Large intestine (tissue), 3 donors: ENCODE measurements at regions not wholly inside any gene's neighbourhood (a gene's known extent, or its start where the extent isn't known, plus 50 kb on each side); places are given as distances from the start of the nearest gene placed in this dataset.
"Not testable (repeated sequence)": the region's sequence is repeated elsewhere in the genome, so short reads cannot be mapped to it uniquely, and the experiment has no call there.

Experiments
- DNase-seq, 2 donors: peaks; one replicate each; pipeline versions ENCODE4 v3.0.0 to v3.0.0-alpha.2; 2013
- H3K27ac ChIP-seq: one replicate; pipeline ENCODE4 v1.5.1; 2013; ENCODE audit warnings: low read length
- H3K27me3 ChIP-seq: 2 replicates; pipeline ENCODE4 v1.6.1; 2013; ENCODE audit warnings: low read length; ENCODE audit not compliant: control insufficient read depth, insufficient read depth
- H3K36me3 ChIP-seq: 2 replicates; pipeline ENCODE4 v1.6.1; 2013; ENCODE audit warnings: low read length; ENCODE audit not compliant: control insufficient read depth, insufficient read depth
- H3K4me1 ChIP-seq: one replicate; pipeline ENCODE4 v1.6.1; 2013; ENCODE audit warnings: low read length; ENCODE audit not compliant: control insufficient read depth, insufficient read depth
- H3K4me3 ChIP-seq: one replicate; pipeline ENCODE4 v1.5.1; 2013; ENCODE audit warnings: low read length
- H3K9me3 ChIP-seq: one replicate; pipeline ENCODE4 v1.6.1; 2013; ENCODE audit warnings: mild to moderate bottlenecking, low read depth, low read length, moderate library complexity; ENCODE audit not compliant: control insufficient read depth
- WGBS: methylation state at CpG from one replicate; pipeline ENCODE4 v1.1.5; 2013; ENCODE audit warnings: low lambda C conversion rate; ENCODE audit not compliant: insufficient coverage; 5-methylcytosine and 5-hydroxymethylcytosine counted together

- no peak overlapping the region for H3K27ac ChIP-seq
- WGBS: 61% methylated on average over 2 of the region's 4 CpGs
- H3K4me1 ChIP-seq: no peaks in the 10 kb centered on the region
- no peaks in the 10 kb centered on the region for H3K27me3 ChIP-seq
- H3K36me3 ChIP-seq: no peaks in the 10 kb centered on the region
- DNase-seq: no peak
- H3K4me3 ChIP-seq: no peak overlapping the region
- H3K9me3 ChIP-seq: no peaks in the 10 kb centered on the region
These were observed 1499.7 kb upstream of the SLC10A2 start for GRCh38 chr13:104565888-104566287.

GRCh38 chr13:104553896-104554295 lies 1487.7 kb upstream of the SLC10A2 start:
- no peaks in the 10 kb centered on the region for H3K36me3 ChIP-seq
- no peaks in the 10 kb centered on the region for H3K9me3 ChIP-seq
- no peak overlapping the region for H3K27ac ChIP-seq
- no peaks in the 10 kb centered on the region for H3K27me3 ChIP-seq
- H3K4me1 ChIP-seq: no peaks in the 10 kb centered on the region
- no peak for DNase-seq
- no CpG with 5 or more reads among the region's 1 CpG for WGBS
- no peak overlapping the region for H3K4me3 ChIP-seq

- no peak for DNase-seq
- WGBS: no CpG with 5 or more reads among the region's 3 CpGs
- Histone ChIP-seq H3K4me1 (no peaks in the 10 kb centered on the region), H3K27ac (no peak overlapping the region), H3K4me3 (no peak overlapping the region), H3K9me3 (no peaks in the 10 kb centered on the region), H3K27me3 (no peaks in the 10 kb centered on the region), H3K36me3 (no peaks in the 10 kb centered on the region)
These were observed 1487.0 kb upstream of the SLC10A2 start for GRCh38 chr13:104553186-104553585.

GRCh38 chr13:104534847-104535246 lies 1468.6 kb upstream of the SLC10A2 start:
- no peaks in the 10 kb centered on the region for H3K4me1 ChIP-seq
- no peaks in the 10 kb centered on the region for H3K9me3 ChIP-seq
- DNase-seq: no peak
- 94% methylated on average over 2 of the region's 10 CpGs for WGBS
- no peaks in the 10 kb centered on the region for H3K27me3 ChIP-seq
- H3K36me3 ChIP-seq: no peaks in the 10 kb centered on the region
- no peak overlapping the region for H3K27ac ChIP-seq
- no peak overlapping the region for H3K4me3 ChIP-seq

GRCh38 chr13:104532132-104532531 lies 1465.9 kb upstream of the SLC10A2 start:
- Histone ChIP-seq H3K27me3 (no peaks in the 10 kb centered on the region), H3K4me3 (no peak overlapping the region), H3K4me1 (no peaks in the 10 kb centered on the region), H3K27ac (no peak overlapping the region), H3K36me3 (no peaks in the 10 kb centered on the region), H3K9me3 (no peaks in the 10 kb centered on the region)
- no peak for DNase-seq

- Histone ChIP-seq H3K4me3 (no peak overlapping the region), H3K9me3 (no peaks in the 10 kb centered on the region), H3K4me1 (no peaks in the 10 kb centered on the region), H3K27me3 (no peaks in the 10 kb centered on the region), H3K27ac (no peak overlapping the region), H3K36me3 (no peaks in the 10 kb centered on the region)
- DNase-seq: no peak
These were observed 1464.5 kb upstream of the SLC10A2 start for GRCh38 chr13:104530741-104531140.

GRCh38 chr13:104526561-104526960 lies 1460.3 kb upstream of the SLC10A2 start:
- Histone ChIP-seq H3K27ac (no peak overlapping the region), H3K27me3 (no peaks in the 10 kb centered on the region), H3K36me3 (no peaks in the 10 kb centered on the region), H3K4me1 (no peaks in the 10 kb centered on the region), H3K9me3 (peaks cover 8% of the 10 kb centered on the region), H3K4me3 (no peak overlapping the region)
- DNase-seq: no peak

- H3K4me1 ChIP-seq: no peaks in the 10 kb centered on the region
- 100% methylated on average over 1 of the region's 5 CpGs for WGBS
- no peaks in the 10 kb centered on the region for H3K36me3 ChIP-seq
- no peak for DNase-seq
- no peak overlapping the region for H3K4me3 ChIP-seq
- no peak overlapping the region for H3K27ac ChIP-seq
- H3K9me3 ChIP-seq: peaks cover 8% of the 10 kb centered on the region
- no peaks in the 10 kb centered on the region for H3K27me3 ChIP-seq
These were observed 1459.2 kb upstream of the SLC10A2 start for GRCh38 chr13:104525467-104525866.

GRCh38 chr13:104522235-104523072 lies 1456.2 kb upstream of the SLC10A2 start:
- Histone ChIP-seq H3K4me1 (no peaks in the 10 kb centered on the region), H3K4me3 (no peak overlapping the region), H3K36me3 (no peaks in the 10 kb centered on the region), H3K9me3 (peaks cover 8% of the 10 kb centered on the region), H3K27ac (no peak overlapping the region), H3K27me3 (no peaks in the 10 kb centered on the region)
- no CpG with 5 or more reads among the region's 25 CpGs for WGBS
- no peak for DNase-seq

GRCh38 chr13:104510422-104510821 lies 1444.2 kb upstream of the SLC10A2 start:
- no peak for DNase-seq
- H3K27me3 ChIP-seq: no peaks in the 10 kb centered on the region
- H3K4me3 ChIP-seq: no peak overlapping the region
- no peaks in the 10 kb centered on the region for H3K4me1 ChIP-seq
- H3K9me3 ChIP-seq: no peaks in the 10 kb centered on the region
- H3K36me3 ChIP-seq: no peaks in the 10 kb centered on the region
- 40% methylated on average over 1 of the region's 2 CpGs for WGBS
- no peak overlapping the region for H3K27ac ChIP-seq

- no CpG with 5 or more reads among the region's 1 CpG for WGBS
- not testable (repeated sequence) for H3K27ac ChIP-seq, H3K4me1 ChIP-seq, H3K4me3 ChIP-seq, H3K36me3 ChIP-seq, H3K9me3 ChIP-seq, H3K27me3 ChIP-seq, DNase-seq
These were observed 1427.3 kb upstream of the SLC10A2 start for GRCh38 chr13:104493502-104493901.
